NCI-H446 treated with DMSO at 0.1 percent for 48 hours (cell line): ENCODE measurements at regions not wholly inside any gene's neighbourhood (a gene's known extent, or its start where the extent isn't known, plus 50 kb on each side); places are given as distances from the start of the nearest gene placed in this dataset.

Source experiments
- DNase-seq: peaks from one replicate; lab custom pipeline; 2025; lab: John Stamatoyannopoulos, UW

GRCh38 chr12:105930557-105931503 is 207.9 kb downstream of the NUAK1 start:
- DNase-seq = no peak

DNA sequence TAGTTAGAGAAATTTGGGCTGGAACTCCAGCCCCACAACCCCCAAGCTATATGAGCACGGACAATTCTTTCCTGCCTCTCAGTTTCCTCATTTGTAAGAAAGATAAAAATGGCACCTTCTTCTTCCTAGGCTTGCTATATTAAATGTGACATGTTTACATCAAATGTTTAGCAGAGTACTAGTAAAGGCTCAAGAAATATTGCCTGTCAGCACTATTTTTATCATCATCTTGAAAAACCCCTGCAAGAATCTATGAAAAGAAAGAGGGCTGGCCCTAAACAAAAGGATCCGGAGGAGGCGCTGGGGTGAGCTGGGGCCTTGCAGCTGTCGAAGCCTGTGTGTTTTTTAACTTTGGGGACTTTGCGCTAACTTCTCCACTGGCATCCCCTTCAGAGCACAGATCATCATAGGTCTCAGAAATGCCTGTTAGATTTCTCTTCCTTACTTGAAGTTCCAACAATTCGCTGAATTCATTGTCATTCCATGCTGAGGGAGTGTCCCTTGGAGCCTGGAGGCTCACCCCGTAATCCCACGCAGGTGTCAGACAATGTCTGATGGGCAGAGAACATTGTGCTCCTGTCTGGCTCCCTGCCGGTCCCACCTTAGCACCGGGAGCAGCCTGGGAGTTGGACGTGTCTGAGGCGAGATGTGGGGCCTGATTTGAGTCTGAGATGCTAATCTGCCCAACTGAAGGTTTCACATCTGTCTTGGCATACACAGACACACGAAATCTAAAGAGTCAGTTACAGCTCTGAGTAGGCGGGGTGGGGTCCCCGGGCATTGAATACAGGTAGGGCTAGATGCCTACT is 206.8 kb downstream of the NUAK1 start:
- DNase-seq = no peak

DNA sequence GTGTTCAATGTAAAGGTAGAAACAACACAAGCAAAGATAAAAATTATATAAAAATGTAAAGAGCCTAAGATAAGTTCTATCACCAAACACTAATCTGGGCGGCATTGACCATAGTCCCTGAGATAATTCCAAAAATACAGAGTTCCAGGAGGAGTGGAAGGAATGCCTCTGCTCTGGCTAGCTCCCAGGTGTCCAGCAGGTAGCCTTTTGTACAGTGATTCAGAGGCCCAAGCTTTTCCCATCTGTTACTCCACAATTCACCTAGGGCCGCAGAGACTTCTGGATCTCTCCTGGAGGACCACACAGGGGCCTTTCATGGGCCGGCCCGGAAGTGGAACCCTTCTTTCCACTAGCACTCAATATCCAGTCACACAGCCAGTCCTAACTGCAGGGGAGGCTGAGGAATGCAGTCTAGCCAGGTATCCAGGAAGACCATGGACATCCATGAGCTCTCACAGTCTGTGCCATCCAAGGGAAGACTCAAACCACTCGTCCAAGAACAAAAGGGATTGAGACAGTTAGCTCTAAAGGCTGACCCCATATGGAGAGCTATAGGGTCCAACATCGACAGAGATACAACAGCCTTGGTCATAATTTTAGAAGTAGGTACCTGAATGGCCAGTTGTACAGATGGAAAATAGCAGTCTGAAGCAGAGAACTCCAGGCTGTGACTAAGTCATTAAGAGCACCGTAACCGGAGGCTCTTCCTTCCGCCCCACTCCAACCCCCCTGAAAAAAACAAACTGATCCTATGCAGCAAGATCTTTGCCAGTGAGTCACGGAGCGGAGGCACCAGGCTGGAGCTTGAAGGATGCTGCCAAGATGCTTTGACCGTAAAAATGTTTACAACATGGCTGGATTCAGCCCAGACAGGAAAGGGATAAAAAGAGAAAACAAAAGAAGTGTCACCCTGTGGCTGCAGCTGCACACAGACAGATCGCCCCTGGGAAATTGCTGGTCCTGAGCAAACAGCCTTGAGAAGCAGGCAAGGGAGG is 204.8 kb downstream of the NUAK1 start:
- peak; percentile 77 for DNase-seq

- no peak for DNase-seq
Observed at GRCh38 chr12:105935106-105935505, 203.6 kb downstream of the NUAK1 start.

- peak; percentile 29 for DNase-seq
Observed at GRCh38 chr12:105935981-105936380, 202.8 kb downstream of the NUAK1 start.

DNA sequence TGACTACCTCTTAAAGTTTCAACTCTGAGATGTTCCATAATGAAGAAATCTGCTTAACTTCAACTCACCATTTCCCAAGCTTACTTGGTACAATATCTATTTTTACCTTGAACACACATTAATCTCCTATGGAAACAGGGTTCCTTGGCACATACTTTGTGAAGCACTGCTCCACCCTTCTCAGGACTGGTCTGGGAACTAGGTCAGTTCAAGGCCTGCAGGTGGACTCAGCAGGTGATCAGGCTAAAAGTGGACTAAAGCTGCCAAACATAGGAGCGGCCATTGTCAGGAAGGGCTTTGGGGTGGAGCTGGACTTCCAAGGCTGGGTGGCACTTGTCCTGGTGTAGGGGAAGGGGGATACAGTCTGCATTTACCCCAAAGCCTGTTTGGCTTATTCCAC is 202.3 kb downstream of the NUAK1 start:
- DNase-seq = no peak

DNA sequence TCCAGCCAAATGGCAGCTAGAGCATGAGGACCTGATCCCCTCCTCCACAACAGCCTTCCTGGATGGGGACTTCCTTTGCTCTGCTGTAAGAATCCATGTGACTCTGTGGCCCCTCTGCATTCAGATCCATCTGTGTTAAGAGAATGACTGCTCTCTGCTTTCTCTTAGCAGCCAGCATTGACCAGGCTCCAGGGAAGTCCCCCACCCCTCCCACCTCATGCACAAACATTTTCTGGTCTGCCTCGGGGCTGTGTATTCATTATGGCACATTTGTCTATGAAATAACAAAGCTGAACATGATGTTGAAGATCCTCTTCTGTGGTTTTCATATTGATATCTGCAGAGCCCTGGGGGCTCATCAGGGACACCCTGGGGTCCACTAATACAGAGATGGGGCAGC is 201.7 kb downstream of the NUAK1 start:
- DNase-seq = no peak

- no peak for DNase-seq
Observed at GRCh38 chr12:105939181-105939721, 199.5 kb downstream of the NUAK1 start.

DNA sequence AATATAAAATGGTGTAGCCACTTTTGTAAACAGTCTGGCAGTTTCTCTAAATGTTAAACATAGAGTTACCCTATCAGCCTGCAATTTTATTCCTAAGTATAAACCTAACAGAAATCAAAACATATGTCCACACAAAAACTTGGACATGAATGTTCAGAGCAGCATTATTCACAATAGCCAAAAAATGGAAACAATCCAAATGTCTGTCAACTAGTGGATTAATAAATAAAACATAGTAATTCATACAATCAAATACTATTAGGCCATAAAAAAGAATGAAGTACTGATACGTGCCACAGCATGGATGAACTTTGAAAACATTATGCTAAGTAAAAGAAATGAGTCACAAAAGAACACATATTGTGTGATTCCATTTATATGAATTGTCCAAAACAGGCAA is 196.5 kb downstream of the NUAK1 start:
- DNase-seq = peak; percentile 57

DNA sequence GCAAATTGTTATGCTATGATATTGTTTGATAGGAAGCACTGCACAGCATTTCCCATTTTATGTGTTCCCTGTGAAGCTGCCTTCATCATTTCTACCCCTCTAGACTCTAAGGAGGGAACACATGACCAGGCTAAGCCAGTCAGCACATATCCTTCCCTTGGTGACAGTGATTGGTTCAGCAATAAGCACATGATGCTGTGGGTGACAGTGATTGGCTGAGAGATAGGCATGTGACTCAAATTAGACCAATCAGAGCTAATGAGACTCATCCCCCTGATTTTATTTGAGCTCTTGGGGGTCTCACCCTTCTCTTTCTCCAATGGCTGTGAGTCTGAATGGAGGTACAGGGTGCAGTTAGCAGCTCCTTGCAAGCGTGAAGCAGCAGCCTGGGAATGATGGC is 195.2 kb downstream of the NUAK1 start:
- DNase-seq = no peak

GRCh38 chr12:105944628-105945027 is 194.1 kb downstream of the NUAK1 start:
- no peak for DNase-seq

DNA sequence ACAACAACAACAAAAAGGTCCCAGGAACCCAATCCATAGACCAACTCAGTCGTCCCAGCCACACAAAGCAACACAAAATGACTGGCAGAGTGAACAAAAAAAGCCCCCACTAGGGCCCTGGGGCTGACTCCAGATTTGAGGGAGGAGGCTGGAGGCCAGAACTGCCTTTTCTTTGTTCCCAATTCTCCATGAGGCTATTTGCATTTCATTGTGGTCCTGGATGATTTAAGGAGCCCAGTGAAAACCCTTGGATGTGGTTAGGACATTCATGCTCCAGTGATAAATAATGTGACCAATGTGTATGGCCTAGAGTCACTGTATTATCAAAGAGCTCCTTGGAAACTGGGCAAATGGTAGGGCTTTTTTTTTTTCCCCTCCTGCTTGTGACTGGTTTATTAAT is 192.9 kb downstream of the NUAK1 start:
- no peak for DNase-seq

DNA sequence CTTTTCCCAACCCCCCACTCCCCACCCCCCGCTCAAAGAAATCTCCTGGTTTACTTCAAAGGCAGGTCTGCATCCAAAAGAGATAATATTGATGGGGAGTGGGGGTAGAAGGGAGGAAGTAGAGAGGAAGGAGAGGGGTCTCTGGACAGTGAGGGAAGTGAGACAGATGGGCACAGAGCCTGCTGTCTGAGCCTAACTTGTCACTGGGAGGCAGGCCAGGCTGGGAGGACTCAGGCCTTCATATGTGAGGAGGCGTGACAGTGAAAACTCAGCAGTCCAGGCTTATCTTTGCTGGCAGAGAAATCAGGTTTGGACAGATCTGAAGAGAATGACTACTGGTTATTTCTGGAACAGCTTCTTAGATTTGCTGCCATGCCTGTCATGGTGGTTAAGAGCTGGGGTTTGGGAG is 192.3 kb downstream of the NUAK1 start:
- peak; percentile 44 for DNase-seq

DNA sequence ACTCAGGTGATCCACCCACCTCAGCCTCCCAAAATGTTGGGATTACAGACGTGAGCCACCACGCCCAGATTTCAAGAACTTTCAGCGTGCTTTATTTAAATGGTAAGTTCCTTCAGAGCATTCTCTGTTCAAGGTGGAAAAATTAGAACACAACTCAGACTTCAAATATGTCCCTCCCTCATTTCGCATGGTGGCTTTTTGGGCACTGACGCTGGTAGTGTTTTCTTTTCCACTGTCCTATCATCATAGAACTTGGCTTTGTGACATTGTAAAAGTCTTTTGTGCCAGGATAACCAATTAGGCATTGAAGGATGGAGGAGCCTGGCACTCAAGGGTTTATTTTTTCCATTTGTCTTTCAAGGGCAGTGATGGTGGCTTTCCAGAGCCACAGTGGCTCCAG is 190.8 kb downstream of the NUAK1 start:
- peak; percentile 82 for DNase-seq

DNA sequence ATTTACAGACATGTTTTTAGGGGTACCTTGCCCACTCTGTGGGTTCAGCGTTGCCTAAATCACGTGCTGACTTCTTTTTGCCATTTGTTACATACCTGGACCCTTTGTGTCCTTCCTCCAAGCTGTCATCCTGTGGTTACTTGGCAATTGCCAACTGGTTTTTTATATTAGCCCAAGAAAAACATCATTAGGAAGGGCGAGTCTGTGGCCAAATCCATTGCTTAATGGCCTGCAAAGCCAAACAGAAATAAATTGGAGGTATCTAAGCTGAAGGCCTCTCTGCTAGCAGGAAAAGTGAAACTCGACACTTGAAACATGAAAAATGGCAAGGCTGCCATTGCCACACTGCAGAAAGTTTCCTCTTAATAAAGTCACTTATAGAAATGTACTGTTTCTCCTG is 190.4 kb downstream of the NUAK1 start:
- DNase-seq = peak; percentile 87

DNA sequence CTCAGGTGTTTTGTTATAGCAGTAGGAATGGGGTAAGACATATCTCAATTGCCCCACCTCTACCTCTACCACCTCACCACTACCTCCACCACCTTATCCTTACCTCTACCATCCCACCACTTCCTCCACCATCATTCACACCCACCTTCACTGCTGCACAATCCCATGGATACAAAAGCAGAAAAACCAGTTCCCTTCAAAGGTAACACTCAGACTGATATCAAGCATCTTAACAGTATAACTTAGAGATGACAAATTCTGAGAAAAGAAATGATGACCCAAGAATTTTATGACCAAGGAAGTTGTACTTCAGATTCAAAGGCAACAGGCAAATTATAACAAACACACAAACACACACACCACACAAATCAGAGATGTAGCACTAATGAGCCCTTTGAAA is 189.4 kb downstream of the NUAK1 start:
- DNase-seq = no peak

DNA sequence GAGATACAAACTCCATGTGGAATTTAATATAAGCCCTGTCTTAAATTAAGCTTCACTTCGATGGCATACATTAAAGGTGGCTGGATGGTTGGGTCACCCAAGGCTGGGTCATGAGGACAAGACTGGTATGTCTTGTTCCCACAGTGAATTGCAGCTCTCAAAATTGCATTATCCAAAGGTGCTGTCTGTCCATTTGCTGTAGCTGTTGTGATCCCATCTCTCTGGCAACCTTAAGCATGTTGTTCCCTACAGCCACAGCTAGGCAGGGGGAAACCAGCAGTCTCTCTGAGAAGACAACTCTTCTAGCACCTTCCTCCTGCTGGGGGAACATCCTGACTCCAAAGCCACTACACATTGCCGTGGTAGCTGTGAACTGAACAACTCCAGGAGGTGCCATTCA is 187.0 kb downstream of the NUAK1 start:
- no peak for DNase-seq

GRCh38 chr12:105954951-105955931 is 183.5 kb downstream of the NUAK1 start:
- no peak for DNase-seq

GRCh38 chr12:105955976-105956375 is 182.8 kb downstream of the NUAK1 start:
- no peak for DNase-seq
